ENCODE measurements at regions not wholly inside any gene's neighbourhood (a gene's known extent, or its start where the extent isn't known, plus 50 kb on each side); places are given as distances from the start of the nearest gene placed in this dataset.
"Not testable (repeated sequence)": the region's sequence is repeated elsewhere in the genome, so short reads cannot be mapped to it uniquely, and the experiment has no call there.

GRCh38 chr21:13820286-13820685 lies 210.7 kb downstream of the POTED start:
- DNase-seq = not testable (repeated sequence)

- DNase-seq = not testable (repeated sequence)
These were observed 202.6 kb downstream of the POTED start for GRCh38 chr21:13812191-13812590.

- DNase-seq = not testable (repeated sequence)
These were observed 201.0 kb downstream of the POTED start for GRCh38 chr21:13810559-13810958.

- DNase-seq = not testable (repeated sequence)
These were observed 196.9 kb downstream of the POTED start for GRCh38 chr21:13806444-13806843.

- not testable (repeated sequence) for DNase-seq
These were observed 193.2 kb downstream of the POTED start for GRCh38 chr21:13802757-13803156.
